Esophagus squamous epithelium (tissue), 5 donors: ENCODE measurements at regions not wholly inside any gene's neighbourhood (a gene's known extent, or its start where the extent isn't known, plus 50 kb on each side); places are given as distances from the start of the nearest gene placed in this dataset.

Experiments used
- DNase-seq: peaks from one replicate; lab custom pipeline; 2025; lab: John Stamatoyannopoulos, UW
- H3K27ac ChIP-seq, 4 donors: fragments of 200-600 bp; sonication (generic); one replicate each; pipeline ENCODE4 v1.5.1; 2016 to 2019; ENCODE audit warnings: mild to moderate bottlenecking in 1 of 4
- H3K27me3 ChIP-seq, 4 donors: fragments of 200-600 bp; sonication (generic); 1 replicate in 3 of 4; 2 replicates in 1 of 4; pipeline versions ENCODE4 v1.5.1 to v1.6.0; 2017 to 2021; ENCODE audit warnings: antibody characterized with exemption in 1 of 4
- H3K36me3 ChIP-seq, 3 donors: fragments of 200-600 bp; sonication (generic); one replicate each; pipeline ENCODE4 v1.5.1; 2016 to 2019
- H3K4me1 ChIP-seq, 3 donors: fragments of 200-600 bp; sonication (generic); one replicate each; pipeline ENCODE4 v1.5.1; 2017 to 2019
- H3K4me3 ChIP-seq, 4 donors: fragments of 200-600 bp; sonication (generic); 1 replicate in 3 of 4; 2 replicates in 1 of 4; pipeline ENCODE4 v1.5.1; 2016 to 2019; ENCODE audit warnings: mild to moderate bottlenecking in 2 of 4, moderate library complexity in 1 of 4
- H3K9me3 ChIP-seq, 3 donors: fragments of 200-600 bp; sonication (generic); one replicate each; pipeline ENCODE4 v1.5.1; 2016 to 2019
- POLR2A ChIP-seq, 4 donors: fragments of 450-650 bp; IDR thresholded peaks; one replicate each; pipeline ENCODE4 v1.6.1; 2017; ENCODE audit warnings: antibody characterized with exemption in 4 of 4, mild to moderate bottlenecking in 4 of 4, moderate library complexity in 3 of 4
- WGBS, 2 donors: methylation state at CpG; one replicate each; pipeline ENCODE4 v1.1.5; 2018; 5-methylcytosine and 5-hydroxymethylcytosine counted together
- intact Hi-C: fragments of 100-400 bp; cut with DNase I; formaldehyde crosslinking; loops from one replicate; pipeline ENCODE4 v1.15.0; 2022
- TF ChIP-seq, protein P1 (sequence below), 6 experiments: fragments of 450-650 bp in 4 of 6; fragments of 200-600 bp in 2 of 6; sonication (generic) in 2 of 6; IDR thresholded peaks; one replicate each; pipeline ENCODE4 v1.5.1; 2016 to 2019; ENCODE audit warnings: antibody characterized with exemption in 6 of 6, mild to moderate bottlenecking in 4 of 6, moderate library complexity in 4 of 6
- donor health status: DM: yes; HTN: yes; CAD: no.

DNA sequence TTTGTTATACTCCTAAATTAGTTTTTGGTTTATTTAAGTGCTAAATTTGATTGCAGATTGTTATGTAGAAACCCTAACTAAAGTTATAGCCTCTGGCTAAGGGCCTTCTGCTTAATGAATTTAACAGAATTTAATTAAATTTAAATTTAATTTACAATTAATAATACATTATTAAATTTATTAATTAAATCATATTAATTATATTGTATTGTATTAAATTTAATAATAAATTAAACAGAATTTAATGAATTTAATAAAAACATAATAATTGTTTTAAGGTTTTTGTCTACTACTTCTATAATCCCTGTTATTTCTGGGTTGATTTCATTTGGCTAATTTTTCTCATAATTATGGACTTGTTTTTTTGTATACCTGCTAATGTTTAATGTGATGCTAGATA lies 141.9 kb upstream of the TECRL start:
- Histone ChIP-seq H3K4me1 (no peaks in the 10 kb centered on the region), H3K9me3 (no peaks in the 10 kb centered on the region), H3K27ac (no peak overlapping the region), H3K27me3 (no peaks in the 10 kb centered on the region), H3K4me3 (no peak overlapping the region), H3K36me3 (no peaks in the 10 kb centered on the region)
- DNase-seq: no peak
- no peak for TF ChIP-seq POLR2A (IDR thresholded peaks at IDR 0.05)
- TF ChIP-seq, protein P1, sequence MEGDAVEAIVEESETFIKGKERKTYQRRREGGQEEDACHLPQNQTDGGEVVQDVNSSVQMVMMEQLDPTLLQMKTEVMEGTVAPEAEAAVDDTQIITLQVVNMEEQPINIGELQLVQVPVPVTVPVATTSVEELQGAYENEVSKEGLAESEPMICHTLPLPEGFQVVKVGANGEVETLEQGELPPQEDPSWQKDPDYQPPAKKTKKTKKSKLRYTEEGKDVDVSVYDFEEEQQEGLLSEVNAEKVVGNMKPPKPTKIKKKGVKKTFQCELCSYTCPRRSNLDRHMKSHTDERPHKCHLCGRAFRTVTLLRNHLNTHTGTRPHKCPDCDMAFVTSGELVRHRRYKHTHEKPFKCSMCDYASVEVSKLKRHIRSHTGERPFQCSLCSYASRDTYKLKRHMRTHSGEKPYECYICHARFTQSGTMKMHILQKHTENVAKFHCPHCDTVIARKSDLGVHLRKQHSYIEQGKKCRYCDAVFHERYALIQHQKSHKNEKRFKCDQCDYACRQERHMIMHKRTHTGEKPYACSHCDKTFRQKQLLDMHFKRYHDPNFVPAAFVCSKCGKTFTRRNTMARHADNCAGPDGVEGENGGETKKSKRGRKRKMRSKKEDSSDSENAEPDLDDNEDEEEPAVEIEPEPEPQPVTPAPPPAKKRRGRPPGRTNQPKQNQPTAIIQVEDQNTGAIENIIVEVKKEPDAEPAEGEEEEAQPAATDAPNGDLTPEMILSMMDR (IDR thresholded peaks at IDR 0.05): no peak
- intact Hi-C loops: no loop called here

DNA sequence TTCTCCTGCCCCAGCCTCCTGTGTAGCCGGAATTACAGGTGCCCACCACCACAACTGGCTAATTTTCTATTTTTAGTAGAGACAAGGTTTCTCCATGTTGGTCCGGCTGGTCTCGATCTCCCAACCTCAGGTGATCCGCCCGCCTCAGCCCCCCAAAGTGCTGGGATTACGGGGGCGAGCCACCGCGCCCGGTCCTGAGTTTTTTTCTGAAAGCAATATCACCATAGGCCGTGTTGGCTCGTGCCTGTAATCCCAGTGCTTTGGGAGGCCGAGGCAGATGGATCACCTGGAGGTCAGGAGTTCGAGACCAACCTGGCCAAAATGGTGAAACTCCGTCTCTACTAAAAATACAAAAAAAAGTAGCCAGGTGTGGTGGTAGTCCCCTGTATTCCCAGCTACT lies 136.3 kb upstream of the TECRL start:
- no peak for DNase-seq
- WGBS, 2 donors: 92 to 100% methylated on average over 8 to 10 of the region's 15 CpGs

DNA sequence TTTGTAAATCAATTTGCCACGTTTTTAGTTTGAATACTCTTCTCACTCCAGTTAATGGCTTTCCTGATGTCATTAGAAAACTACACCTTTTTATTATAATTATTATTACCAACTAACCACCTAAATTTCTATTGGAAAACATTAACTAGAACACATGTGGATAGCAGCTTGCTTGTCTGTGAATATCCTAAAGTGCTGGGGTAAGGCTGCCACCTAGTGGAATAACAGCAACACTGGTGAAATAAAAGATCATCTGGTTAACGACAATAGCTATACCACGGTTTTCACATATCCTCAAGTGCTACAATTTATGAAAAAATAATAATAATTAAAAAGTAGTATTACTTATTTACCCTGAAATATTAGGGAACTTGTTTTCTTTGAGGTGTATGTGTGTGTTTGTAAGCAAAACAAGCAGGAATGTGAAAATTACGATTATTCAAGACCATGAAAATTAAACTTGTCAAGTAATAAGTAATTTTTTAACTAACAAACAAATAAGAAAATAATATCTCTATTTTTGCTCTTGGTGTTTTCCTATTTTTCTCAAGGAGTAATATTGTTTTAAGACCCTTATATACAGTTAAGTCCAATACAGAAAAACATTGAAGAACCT lies 130.1 kb upstream of the TECRL start:
- H3K4me1 ChIP-seq: no peaks in the 10 kb centered on the region
- intact Hi-C loops: no loop called here
- no peak for DNase-seq
- H3K36me3 ChIP-seq: no peaks in the 10 kb centered on the region
- no peaks in the 10 kb centered on the region for H3K9me3 ChIP-seq
- 13 to 19% methylated on average over 4 of the region's 4 CpGs for WGBS, 2 donors
- no peak overlapping the region for H3K27ac ChIP-seq
- TF ChIP-seq POLR2A (IDR thresholded peaks at IDR 0.05): no peak
- TF ChIP-seq, protein P1 (IDR thresholded peaks at IDR 0.05): peak; percentile 43 to 79 (median 70)
- no peak overlapping the region for H3K4me3 ChIP-seq
- H3K27me3 ChIP-seq: no peaks in the 10 kb centered on the region

More for the DNA sequence above, 136.3 kb upstream of the TECRL start:
- no peak overlapping the region for H3K27ac ChIP-seq
- H3K9me3 ChIP-seq: no peaks in the 10 kb centered on the region
- H3K4me3 ChIP-seq: no peak overlapping the region
- H3K27me3 ChIP-seq: no peaks in the 10 kb centered on the region
- no peak for TF ChIP-seq POLR2A (IDR thresholded peaks at IDR 0.05)
- TF ChIP-seq, protein P1 (IDR thresholded peaks at IDR 0.05): no peak
- H3K4me1 ChIP-seq: no peaks in the 10 kb centered on the region
- no peaks in the 10 kb centered on the region for H3K36me3 ChIP-seq
- intact Hi-C loops: loop anchor here (10.0 kb wide), 1 partner anchor 391 kb away; no protein-coding TSS in a partner anchor

DNA sequence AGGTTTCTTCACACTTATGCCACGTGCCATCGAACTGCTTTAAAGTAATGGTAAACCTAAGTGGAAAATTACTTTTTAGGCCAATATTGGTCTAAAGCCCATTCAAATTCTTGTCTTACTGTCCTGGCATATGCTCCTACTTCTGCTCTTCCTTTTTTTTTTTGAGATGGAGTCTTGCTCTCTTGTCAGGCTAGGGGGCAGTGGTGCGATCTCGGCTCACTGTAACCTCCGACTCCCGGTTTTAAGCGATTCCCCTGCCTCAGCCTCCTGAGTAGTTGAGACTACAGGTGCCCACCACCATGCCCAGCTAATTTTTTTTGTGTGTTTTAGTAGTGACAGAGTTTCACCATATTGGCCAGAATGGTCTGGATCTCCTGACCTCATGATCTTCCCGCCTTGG lies 129.0 kb upstream of the TECRL start:
- no peak for DNase-seq
- intact Hi-C loops: no loop called here
- no peaks in the 10 kb centered on the region for H3K4me1 ChIP-seq
- H3K27me3 ChIP-seq: no peaks in the 10 kb centered on the region
- no peak overlapping the region for H3K4me3 ChIP-seq
- 74 to 81% methylated on average over 8 of the region's 8 CpGs for WGBS, 2 donors
- no peaks in the 10 kb centered on the region for H3K9me3 ChIP-seq
- TF ChIP-seq POLR2A (IDR thresholded peaks at IDR 0.05): no peak
- TF ChIP-seq, protein P1 (IDR thresholded peaks at IDR 0.05): no peak
- H3K36me3 ChIP-seq: no peaks in the 10 kb centered on the region
- H3K27ac ChIP-seq: no peak overlapping the region

DNA sequence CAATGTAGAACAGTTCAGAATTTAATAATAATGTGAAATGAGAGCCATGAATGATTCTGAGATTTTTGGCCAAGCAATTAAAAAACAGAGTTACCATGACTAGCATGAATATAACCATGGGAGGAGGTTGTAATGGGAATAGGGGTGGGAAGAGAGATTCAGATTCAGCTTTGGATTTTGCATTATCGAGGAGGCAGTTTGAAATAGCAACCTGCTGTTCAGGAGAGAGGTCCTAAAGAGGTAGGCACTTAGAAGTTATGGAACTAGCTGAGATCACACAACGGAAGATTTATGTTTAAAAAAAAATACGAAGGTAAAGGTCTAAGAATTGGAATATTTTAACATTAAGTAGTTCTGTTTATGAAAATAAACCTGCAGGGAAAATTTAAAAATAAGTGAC lies 124.4 kb upstream of the TECRL start:
- intact Hi-C loops: no loop called here
- Histone ChIP-seq H3K36me3 (no peaks in the 10 kb centered on the region), H3K27ac (no peak overlapping the region), H3K4me1 (no peaks in the 10 kb centered on the region), H3K9me3 (no peaks in the 10 kb centered on the region), H3K27me3 (no peaks in the 10 kb centered on the region), H3K4me3 (no peak overlapping the region)
- 77 to 86% methylated on average over 3 of the region's 3 CpGs for WGBS, 2 donors
- no peak for DNase-seq
- no peak for TF ChIP-seq POLR2A (IDR thresholded peaks at IDR 0.05)
- TF ChIP-seq, protein P1 (IDR thresholded peaks at IDR 0.05): no peak
